ENCODE measurements at regions not wholly inside any gene's neighbourhood (a gene's known extent, or its start where the extent isn't known, plus 50 kb on each side); places are given as distances from the start of the nearest gene placed in this dataset.

DNA sequence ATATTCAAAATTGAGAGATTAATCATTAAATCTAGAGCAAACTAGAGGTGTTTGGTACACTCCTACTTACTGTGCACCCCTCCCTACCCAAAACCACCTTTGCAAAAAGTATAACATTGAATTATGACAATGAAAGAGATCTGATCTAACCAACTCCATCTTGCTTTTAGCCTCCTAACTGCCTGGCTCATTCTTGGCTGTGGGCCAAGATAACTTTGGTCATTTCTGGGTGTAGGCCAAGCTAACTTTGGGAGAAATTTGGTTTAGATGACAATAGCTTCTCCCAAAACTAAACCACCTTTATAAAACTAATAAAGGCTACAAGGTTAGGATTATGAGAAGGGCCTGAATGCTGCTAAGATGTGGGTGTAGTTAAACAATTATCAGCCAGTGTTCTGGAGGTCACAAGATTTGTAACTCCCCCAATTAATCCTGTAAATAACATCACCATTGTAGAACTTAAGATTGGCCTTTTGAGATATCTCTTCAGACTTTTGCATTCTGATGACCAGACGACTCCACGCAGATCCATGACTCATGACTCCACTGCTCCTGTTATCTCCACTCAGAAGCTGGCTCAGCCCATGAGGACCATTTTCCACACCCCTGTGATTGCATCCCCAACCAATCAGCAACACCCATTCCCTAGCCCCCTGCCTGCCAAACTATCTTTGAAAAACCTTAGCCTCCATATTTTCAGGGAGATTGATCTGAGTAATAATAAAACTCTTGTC is 160.2 kb downstream of the FBXO15 start:
- SMC1A ChIA-PET (ENCODE audit: uncharacterized antibody, unreplicated experiment): no interaction called here
- TF ChIP-seq RCOR1 (conservative IDR thresholded peaks at IDR 0.05; ENCODE audit: low read depth, low read length) (no peak), CHD1 (IDR thresholded peaks at IDR 0.05; ENCODE audit: low read depth, low read length) (no peak), CBX5 (IDR thresholded peaks at IDR 0.05; ENCODE audit: low read depth) (no peak), FOXM1 (IDR thresholded peaks at IDR 0.05; ENCODE audit: low read depth, low read length) (no peak), MYC (IDR thresholded peaks at IDR 0.05; ENCODE audit: insufficient read depth, insufficient read length, insufficient replicate concordance, low read length, severe bottlenecking) (no peak), CBFB (IDR thresholded peaks at IDR 0.05; ENCODE audit: low read depth) (no peak), TCF12 (IDR thresholded peaks at IDR 0.05; ENCODE audit: low read depth, low read length) (no peak), SMAD1 (IDR thresholded peaks at IDR 0.05; ENCODE audit: low read depth, partially characterized antibody) (no peak), CHD2 (IDR thresholded peaks at IDR 0.05; ENCODE audit: borderline replicate concordance, low read depth, low read length) (no peak)
- TF ChIP-seq, protein P1, sequence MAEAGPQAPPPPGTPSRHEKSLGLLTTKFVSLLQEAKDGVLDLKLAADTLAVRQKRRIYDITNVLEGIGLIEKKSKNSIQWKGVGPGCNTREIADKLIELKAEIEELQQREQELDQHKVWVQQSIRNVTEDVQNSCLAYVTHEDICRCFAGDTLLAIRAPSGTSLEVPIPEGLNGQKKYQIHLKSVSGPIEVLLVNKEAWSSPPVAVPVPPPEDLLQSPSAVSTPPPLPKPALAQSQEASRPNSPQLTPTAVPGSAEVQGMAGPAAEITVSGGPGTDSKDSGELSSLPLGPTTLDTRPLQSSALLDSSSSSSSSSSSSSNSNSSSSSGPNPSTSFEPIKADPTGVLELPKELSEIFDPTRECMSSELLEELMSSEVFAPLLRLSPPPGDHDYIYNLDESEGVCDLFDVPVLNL (IDR thresholded peaks at IDR 0.05; ENCODE audit: low read depth, low read length): no peak
- TF ChIP-seq, protein P2, sequence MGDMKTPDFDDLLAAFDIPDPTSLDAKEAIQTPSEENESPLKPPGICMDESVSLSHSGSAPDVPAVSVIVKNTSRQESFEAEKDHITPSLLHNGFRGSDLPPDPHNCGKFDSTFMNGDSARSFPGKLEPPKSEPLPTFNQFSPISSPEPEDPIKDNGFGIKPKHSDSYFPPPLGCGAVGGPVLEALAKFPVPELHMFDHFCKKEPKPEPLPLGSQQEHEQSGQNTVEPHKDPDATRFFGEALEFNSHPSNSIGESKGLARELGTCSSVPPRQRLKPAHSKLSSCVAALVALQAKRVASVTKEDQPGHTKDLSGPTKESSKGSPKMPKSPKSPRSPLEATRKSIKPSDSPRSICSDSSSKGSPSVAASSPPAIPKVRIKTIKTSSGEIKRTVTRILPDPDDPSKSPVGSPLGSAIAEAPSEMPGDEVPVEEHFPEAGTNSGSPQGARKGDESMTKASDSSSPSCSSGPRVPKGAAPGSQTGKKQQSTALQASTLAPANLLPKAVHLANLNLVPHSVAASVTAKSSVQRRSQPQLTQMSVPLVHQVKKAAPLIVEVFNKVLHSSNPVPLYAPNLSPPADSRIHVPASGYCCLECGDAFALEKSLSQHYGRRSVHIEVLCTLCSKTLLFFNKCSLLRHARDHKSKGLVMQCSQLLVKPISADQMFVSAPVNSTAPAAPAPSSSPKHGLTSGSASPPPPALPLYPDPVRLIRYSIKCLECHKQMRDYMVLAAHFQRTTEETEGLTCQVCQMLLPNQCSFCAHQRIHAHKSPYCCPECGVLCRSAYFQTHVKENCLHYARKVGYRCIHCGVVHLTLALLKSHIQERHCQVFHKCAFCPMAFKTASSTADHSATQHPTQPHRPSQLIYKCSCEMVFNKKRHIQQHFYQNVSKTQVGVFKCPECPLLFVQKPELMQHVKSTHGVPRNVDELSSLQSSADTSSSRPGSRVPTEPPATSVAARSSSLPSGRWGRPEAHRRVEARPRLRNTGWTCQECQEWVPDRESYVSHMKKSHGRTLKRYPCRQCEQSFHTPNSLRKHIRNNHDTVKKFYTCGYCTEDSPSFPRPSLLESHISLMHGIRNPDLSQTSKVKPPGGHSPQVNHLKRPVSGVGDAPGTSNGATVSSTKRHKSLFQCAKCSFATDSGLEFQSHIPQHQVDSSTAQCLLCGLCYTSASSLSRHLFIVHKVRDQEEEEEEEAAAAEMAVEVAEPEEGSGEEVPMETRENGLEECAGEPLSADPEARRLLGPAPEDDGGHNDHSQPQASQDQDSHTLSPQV (IDR thresholded peaks at IDR 0.05): no peak
- TF ChIP-seq, protein P3, sequence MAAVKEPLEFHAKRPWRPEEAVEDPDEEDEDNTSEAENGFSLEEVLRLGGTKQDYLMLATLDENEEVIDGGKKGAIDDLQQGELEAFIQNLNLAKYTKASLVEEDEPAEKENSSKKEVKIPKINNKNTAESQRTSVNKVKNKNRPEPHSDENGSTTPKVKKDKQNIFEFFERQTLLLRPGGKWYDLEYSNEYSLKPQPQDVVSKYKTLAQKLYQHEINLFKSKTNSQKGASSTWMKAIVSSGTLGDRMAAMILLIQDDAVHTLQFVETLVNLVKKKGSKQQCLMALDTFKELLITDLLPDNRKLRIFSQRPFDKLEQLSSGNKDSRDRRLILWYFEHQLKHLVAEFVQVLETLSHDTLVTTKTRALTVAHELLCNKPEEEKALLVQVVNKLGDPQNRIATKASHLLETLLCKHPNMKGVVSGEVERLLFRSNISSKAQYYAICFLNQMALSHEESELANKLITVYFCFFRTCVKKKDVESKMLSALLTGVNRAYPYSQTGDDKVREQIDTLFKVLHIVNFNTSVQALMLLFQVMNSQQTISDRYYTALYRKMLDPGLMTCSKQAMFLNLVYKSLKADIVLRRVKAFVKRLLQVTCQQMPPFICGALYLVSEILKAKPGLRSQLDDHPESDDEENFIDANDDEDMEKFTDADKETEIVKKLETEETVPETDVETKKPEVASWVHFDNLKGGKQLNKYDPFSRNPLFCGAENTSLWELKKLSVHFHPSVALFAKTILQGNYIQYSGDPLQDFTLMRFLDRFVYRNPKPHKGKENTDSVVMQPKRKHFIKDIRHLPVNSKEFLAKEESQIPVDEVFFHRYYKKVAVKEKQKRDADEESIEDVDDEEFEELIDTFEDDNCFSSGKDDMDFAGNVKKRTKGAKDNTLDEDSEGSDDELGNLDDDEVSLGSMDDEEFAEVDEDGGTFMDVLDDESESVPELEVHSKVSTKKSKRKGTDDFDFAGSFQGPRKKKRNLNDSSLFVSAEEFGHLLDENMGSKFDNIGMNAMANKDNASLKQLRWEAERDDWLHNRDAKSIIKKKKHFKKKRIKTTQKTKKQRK (IDR thresholded peaks at IDR 0.05; ENCODE audit: low read depth, low read length): no peak
- TF ChIP-seq, protein P4, sequence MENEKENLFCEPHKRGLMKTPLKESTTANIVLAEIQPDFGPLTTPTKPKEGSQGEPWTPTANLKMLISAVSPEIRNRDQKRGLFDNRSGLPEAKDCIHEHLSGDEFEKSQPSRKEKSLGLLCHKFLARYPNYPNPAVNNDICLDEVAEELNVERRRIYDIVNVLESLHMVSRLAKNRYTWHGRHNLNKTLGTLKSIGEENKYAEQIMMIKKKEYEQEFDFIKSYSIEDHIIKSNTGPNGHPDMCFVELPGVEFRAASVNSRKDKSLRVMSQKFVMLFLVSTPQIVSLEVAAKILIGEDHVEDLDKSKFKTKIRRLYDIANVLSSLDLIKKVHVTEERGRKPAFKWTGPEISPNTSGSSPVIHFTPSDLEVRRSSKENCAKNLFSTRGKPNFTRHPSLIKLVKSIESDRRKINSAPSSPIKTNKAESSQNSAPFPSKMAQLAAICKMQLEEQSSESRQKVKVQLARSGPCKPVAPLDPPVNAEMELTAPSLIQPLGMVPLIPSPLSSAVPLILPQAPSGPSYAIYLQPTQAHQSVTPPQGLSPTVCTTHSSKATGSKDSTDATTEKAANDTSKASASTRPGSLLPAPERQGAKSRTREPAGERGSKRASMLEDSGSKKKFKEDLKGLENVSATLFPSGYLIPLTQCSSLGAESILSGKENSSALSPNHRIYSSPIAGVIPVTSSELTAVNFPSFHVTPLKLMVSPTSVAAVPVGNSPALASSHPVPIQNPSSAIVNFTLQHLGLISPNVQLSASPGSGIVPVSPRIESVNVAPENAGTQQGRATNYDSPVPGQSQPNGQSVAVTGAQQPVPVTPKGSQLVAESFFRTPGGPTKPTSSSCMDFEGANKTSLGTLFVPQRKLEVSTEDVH (IDR thresholded peaks at IDR 0.05; ENCODE audit: low read depth, partially characterized antibody): no peak

More for the DNA sequence above, 160.2 kb downstream of the FBXO15 start:
- ChIA-PET CTCF (no interaction called here), RAD21 (ENCODE audit: unreplicated experiment) (no interaction called here), POLR2A (no interaction called here)
- Histone ChIP-seq H3K9me3 (replicated peaks; ENCODE audit: control insufficient read depth, insufficient read depth, low read length) (no peaks in the 10 kb centered on the region), H3K9ac (ENCODE audit: control insufficient read depth, insufficient read depth, low read length) (no peak overlapping the region), H3K79me2 (ENCODE audit: control insufficient read depth, insufficient read depth, low read length) (no peaks in the 10 kb centered on the region), H3K4me1 (ENCODE audit: control insufficient read depth, insufficient read depth, low read length) (no peaks in the 10 kb centered on the region), H3K27me3 (replicated peaks in 1 of 2; ENCODE audit: control insufficient read depth in 2 of 2, insufficient read depth in 2 of 2, low read length in 1 of 2) (no peaks in the 10 kb centered on the region), H3K36me3 (ENCODE audit: control insufficient read depth in 2 of 2, insufficient read depth in 2 of 2, low read length in 1 of 2) (no peaks in the 10 kb centered on the region), H2AFZ (ENCODE audit: control insufficient read depth, low read depth, low read length) (no peak overlapping the region), H4K20me1 (ENCODE audit: control insufficient read depth, insufficient read depth) (no peaks in the 10 kb centered on the region), H3K27ac (ENCODE audit: control insufficient read depth, insufficient read depth) (no peak overlapping the region), H3K4me3 (no peak overlapping the region), H3K4me2 (ENCODE audit: control insufficient read depth, insufficient read depth) (no peak overlapping the region)
- 92% methylated on average over 2 of the region's 2 CpGs for WGBS (ENCODE audit: insufficient coverage, insufficient replicate concordance, low lambda C conversion rate, missing lambda C conversion rate)
- DNase-seq (ENCODE audit: low read depth, low spot score) (no peak), ATAC-seq (no peak), FAIRE-seq (no peak)
- BruUV-seq (replicated peaks): no TSS peak
- in situ Hi-C loops (cut with MboI) (no loop called here), intact Hi-C loops (cut with micrococcal nuclease; ENCODE audit: unreplicated experiment) (no loop called here)
